ENCODE measurements at regions not wholly inside any gene's neighbourhood (a gene's known extent, or its start where the extent isn't known, plus 50 kb on each side); places are given as distances from the start of the nearest gene placed in this dataset.

DNA sequence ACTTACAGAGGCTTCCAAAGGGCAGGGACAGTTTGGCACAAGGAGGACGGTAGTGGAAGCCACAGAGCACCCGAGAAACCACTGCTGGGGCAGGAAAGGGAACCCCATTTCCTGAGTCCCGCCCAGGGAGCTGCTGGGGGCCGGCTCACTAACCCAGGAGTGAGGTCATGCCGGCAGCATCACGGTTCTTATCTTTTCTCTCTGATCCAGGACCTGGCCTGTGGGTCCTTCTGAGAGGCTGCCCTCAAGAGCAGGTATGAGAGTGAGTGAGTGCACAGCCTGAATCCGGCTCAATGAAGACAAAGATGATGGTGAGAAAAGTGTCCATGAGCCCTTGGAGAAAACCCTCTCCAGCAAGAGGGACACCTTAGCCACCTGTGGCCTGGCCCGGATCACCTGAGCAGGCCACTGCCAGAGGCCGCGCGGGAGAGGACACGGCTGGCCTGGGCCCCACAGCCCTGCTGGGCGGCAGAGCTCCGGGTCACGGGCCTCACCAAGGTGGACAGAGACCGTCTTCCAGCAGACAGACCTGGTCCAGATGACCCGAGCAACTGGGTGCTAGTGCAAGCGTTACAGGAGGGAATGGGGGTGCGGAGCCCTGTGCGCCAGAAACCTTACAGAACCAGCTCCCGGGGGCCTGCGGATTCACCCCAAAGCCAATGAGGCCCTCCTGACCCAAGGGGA, 94.9 kb downstream of the RIPK4 start:
- no peak for DNase-seq (ENCODE audit: low read depth in 2 of 2)

DNA sequence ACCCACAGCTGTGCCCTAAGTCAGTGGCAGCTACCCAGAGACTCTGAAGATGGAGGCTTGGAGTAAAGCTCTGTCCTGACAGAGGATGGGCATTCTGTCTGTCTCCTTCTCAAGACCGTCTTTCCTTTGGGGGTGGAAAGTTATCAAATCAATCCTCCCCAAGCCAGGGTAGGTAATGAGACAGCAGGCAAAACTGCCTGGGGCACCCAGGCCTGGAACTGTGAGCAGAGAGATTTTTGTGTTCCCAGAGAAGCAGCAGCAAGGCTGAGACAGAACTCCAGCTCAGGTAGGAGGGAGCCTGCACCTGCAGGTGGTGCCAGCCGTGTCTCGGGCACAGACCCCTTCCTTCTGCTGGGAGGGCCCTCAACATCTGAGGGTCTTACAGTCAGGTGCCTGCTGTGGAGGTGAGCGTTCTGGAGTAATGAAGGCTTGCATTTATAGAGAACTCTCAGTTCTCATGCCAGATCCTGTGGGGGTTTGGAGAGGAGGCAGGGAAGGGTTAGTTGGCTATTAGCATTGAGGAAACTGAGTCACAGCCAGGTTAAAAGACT, 95.6 kb downstream of the RIPK4 start:
- no peak for DNase-seq (ENCODE audit: low read depth in 2 of 2)

DNA sequence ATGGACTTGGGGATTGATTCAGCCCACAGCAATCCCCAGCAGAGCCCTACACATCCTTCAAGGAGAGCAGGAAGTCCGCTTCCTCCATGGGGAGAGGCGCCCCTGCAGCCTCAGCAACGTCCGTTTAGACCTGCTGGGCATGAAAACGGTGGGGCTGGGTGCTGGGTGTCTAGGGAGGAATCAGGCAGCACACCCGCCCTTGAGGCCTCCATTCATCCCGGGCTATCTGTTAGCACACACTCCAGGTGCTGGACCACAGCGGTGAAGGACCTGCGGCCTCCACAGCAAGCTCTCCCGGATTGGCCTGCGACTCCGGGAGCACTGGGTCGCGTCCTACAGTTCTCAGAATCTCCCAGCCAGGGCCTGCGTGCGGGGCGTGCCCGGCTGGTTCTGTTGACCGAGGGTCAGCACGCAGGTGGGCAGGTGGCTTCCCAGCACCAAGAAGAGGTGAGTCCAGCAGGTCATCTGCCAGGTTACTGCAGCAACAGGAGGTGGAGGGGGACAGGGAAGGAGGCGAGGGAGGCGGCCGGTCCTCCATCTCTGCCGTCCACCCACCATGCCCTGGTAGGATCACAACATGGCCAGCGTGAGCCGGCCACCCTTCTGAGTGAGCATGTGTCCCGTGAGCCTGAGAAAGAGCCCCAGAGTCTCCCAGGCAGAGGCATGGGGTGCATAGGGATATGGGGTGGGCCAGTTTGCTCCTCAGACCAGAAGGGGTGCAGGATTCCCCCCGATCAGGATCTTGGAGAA, 96.6 kb downstream of the RIPK4 start:
- no peak for DNase-seq (ENCODE audit: low read depth in 2 of 2)

DNA sequence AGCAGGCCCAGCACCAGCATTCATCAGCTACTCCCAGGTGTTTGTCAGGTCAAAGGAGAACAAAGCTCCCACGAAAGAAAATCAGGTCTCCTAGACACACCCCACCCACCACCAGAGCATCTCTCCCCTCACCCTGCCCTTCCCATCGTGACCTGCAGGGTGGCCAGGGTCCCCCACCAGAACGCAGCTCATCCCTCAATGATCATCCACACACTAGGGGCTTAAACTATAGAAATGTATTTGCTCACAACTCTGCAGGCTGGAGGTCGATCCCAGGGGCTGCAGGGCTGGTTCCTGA, 97.4 kb downstream of the RIPK4 start:
- DNase-seq (ENCODE audit: low read depth in 2 of 2): no peak

DNA sequence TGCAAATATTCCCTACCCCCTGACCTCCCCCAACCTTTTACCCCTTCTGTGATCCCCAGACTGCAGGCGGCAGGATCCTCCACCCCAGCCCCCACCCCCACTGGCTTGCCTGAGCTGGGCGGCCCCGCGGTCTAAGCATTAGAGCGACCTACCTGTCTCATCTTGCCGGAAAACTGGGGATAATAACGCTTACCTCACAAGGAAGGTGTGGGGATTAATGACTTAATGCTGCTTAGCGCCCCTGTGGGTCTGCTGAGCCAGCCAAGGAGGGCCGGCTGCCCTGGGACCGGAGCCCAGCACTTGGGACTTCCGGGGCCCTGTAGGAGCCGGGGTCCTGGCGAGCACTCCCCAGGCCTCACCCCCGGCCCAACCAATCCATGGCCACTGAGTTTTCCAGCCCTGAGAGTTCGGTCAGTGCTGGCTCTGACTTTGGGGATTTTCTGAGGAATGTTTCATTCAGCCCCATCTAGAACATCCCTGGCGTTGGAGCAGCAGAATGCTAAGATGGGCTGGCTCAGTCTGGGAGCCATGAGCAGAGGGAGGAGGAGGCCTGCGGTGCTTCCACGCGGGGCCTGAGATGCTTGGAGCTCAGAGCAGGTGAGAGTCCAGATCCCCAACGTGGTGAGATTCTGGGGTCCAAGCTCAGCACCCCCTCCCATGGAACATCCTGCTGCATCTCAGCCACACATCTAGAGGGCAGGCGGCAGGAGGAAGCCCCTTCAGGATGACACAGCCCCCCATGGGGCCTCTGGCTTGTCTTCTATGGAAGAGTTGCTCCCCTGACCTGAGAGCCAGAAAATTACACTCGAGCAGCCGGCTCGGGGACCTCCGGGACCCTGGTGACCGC, 97.9 kb downstream of the RIPK4 start:
- no peak for DNase-seq (ENCODE audit: low read depth in 2 of 2)

DNA sequence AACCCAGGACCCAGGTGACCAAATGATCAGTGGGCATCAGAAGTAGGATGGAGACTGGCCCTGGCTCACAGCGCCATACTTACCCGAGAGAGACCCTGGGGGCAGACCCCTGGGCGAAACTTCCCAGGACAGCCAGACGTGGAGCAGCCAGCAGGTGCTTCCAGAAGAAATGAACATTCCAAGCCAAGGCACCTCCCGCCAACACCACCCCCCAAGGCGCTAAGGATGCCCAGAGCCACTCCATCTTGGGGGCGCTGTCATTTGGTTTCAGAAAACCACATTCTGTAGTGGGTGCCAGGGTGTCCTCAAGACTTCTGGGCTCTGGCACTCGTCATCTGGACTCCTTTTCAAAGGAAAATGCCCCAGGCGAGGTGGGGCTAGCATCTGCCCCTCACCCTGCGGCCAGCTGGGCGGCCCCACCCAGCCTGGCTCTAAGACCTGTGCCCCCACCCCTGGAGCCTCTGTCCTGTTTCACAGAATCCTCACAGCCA, 98.8 kb downstream of the RIPK4 start:
- no peak for DNase-seq (ENCODE audit: low read depth in 2 of 2)

DNA sequence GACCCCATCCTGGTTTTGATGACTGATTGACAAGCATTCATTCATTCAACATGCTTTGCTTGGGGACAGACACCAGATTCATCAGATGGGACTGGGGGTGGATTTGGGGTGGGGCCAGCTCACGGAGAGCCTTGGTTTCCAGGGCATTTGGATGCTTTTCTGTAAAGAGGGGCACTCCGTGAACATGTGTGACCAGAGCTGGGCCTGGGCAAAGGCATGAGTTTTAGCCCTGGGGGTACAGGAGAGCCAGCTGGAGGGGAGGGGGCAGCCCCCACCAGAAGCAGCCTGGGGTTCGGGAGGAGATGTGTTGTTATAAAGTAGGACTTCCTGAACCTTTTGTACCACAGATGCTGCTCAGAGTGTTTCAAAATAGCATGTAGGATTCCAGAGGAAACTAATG, 99.7 kb downstream of the RIPK4 start:
- no peak for DNase-seq (ENCODE audit: low read depth in 2 of 2)

DNA sequence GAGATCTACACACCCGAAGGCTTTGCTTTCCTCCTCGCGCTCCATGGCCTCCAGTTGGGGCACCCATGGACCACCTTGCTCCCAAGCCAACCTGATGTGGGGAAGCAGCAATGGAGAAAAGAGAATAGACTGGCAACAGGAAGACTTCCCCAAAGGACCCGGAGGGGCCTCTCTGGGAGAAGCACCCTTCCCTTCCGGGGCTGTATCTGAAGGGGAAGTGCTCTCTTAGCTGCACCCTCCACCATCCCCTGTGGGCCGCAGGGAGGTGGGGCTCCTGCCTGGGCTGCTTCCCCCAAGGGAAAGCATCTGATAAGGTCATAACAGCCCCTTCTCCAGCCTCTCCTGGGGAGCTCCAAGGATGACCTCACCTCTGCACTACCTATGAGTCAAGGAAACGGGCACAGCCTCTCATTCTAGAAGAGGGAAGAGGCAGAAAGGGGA, 100.2 kb downstream of the RIPK4 start:
- no peak for DNase-seq (ENCODE audit: low read depth in 2 of 2)

DNA sequence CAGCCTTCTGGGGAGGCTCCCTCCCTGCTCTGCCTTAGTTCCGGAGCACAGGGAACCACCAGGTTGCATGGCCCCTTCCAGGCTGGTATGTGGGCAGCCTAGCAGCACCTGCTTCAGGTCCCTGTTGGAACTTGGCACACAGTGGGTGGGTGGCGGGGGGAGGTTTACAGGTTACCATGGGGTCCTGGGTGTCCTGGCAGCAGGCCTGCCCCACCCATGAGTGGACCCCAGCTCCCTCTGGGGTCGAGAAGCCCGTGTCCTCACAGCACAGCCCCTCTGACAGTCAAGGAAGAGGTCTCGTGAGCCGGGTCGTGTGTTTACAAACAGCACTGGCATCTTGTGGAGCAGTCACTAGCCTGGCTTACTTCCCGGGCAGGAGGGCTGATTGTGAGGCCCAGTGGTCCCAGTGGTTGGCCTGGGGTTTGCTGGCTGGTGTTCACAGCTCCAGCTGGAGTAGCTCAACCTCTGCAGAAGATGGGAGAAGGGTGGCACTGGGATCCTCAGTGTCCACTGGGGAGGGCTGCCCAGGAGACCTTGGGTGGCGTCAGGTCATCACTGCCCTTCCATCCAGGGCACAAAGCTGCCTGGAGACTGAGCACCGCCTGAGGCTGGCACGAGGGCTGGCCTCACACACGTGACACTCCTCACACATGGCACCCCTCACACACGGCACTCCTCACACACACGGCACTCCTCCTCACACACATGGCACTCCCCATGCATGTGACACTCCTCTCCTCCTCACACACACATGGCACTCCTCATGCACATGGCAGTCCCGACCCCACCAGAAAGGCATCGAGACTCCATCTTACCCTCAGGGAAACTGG, 100.9 kb downstream of the RIPK4 start:
- no peak for DNase-seq (ENCODE audit: low read depth in 2 of 2)

DNA sequence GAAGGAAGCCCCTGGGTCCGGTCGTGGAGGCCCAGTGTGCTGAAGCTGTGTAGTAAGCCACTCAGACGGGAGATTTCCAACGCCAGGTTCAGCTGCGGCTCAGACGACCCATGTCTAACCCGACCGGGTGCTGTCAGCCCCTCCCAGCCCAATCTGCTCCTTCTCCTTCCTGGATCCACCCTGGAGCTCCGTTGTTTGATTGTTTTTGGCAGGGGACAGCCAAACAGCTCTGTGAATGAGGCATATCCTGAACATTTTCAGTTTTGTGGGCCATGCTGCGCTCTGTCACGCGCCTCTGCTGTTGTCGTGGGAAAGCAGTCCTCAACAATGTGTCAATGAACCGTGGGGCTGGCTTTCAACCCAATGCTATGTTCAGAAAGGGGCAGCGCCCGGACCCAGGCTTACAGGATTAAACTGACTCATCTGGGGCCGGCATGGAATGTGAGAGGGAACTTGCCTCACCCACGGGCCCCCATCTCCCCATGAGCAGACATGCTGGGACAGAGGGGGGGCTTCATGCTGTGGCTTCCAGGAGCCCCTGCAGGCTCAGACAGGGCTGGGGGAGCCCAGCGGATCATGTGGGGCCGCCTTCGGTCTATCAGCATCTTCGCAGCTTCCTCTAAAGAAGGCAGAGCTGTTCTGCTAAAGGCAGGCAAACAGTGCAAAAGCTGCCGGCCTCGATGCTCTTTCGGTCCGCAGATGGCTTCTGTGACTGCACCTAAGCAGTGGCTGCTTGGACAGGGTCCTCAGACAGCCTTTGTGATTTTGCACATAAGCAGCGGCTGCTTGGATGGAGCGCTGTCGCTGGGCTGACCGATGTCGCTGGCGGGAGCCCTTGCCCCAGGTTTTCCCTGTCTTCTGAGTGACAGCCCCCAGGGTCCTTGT, 101.7 kb downstream of the RIPK4 start:
- no peak for DNase-seq (ENCODE audit: low read depth in 2 of 2)

DNA sequence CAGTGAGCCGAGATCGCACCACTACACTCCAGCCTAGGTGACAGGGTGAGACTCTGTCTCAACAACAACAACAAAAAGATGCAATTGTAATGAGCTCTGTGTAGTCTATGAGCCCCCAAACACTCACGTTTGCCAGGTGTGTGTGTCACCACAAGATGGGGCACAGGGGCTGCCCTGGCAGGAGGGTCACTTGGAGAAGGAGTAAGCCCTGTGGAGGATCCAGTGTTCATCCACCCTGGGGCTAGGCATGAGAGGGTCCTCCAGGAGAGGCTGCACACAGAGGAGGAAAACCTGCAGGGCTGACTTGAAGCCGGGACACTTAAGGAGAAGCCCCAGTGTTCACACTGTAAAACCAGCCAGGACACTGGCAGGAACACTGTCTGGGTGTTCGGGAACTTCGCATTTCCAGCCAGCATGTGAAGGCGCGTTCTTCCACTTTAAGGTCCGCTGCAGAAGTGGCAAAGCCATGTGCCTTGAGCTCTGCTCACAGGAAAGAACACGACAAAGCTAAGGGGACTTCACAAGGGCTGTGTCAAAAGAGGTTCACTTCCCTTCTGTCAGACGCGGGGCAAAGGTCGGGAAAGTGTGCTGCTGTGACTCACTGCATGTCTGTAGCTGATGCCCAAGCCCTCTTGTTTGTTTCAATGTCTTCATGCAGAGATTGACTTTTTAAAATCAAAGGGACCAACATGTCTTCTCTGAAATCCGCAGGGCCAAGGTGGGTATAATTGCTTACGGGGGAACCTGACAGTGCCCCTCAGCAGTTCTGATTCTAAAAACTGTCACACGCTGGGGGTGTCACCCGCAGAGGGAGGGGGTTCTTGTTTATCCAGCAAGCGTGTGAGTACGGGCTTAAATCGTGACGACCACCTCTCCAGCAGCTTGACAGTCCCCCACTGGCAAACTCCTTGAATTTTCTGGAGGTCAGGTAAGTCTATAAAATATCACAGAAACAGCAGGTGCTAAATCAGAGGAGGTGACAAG, 102.8 kb downstream of the RIPK4 start:
- DNase-seq (ENCODE audit: low read depth in 2 of 2): no peak

DNA sequence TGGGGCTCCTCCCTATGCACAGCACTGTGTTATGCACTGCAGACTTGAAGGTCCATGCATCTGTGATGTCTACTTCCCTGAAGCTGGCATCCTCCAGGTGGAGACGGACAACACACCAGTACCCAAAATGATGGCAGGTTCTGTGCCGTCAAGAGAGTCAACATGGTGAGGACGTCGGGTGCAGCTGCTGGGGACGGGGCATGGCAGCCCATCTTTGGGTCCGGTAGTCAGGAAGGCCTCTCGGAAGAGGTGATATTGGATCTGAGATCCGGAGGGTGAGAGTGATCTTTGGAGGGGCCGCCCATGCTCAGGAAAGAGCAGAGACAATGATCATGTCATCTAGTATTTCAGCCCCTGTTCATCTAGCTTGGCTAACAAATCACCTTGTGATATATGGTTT, 104.1 kb downstream of the RIPK4 start:
- DNase-seq (ENCODE audit: low read depth in 2 of 2): no peak

DNA sequence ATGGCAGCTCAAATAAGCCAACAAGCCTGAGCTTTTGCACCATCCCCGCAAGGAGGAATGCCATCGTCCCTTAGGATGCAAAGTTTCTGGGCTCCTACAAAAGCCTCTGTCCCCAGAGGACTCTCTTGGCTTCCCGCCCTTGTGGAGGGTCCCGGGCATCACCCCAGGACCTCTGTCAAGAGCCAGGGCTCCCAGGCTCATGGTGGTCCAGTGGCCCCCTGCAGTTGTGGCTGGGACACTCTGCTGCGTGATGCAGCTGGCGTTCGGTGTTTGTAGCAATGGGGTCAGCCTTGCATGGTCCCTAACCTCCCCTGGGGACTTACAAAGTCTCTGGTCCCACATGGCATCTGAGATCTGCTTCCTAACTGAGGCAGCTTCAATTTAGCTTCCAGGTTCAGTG, 104.7 kb downstream of the RIPK4 start:
- no peak for DNase-seq (ENCODE audit: low read depth in 2 of 2)

DNA sequence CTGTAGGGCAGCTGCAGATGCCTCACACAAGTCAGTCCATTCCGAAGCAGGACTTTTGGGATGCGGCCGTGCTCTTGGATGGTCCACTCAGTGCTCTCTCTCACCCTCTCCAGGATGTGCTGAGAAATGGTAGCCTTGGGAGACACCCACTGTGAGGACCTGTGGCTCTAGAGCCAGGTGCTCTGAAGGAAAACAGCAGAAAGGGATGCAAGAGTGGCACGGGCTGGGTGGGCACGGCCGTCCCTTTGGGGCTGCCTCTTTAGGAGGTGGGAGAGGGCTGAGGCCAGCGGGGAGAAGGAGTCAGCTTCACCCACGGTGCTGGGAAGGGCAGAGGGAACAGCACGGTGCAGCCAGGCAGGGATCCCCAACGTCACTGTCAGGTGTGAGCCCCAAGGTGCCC, 106.1 kb downstream of the RIPK4 start:
- no peak for DNase-seq (ENCODE audit: low read depth in 2 of 2)

DNA sequence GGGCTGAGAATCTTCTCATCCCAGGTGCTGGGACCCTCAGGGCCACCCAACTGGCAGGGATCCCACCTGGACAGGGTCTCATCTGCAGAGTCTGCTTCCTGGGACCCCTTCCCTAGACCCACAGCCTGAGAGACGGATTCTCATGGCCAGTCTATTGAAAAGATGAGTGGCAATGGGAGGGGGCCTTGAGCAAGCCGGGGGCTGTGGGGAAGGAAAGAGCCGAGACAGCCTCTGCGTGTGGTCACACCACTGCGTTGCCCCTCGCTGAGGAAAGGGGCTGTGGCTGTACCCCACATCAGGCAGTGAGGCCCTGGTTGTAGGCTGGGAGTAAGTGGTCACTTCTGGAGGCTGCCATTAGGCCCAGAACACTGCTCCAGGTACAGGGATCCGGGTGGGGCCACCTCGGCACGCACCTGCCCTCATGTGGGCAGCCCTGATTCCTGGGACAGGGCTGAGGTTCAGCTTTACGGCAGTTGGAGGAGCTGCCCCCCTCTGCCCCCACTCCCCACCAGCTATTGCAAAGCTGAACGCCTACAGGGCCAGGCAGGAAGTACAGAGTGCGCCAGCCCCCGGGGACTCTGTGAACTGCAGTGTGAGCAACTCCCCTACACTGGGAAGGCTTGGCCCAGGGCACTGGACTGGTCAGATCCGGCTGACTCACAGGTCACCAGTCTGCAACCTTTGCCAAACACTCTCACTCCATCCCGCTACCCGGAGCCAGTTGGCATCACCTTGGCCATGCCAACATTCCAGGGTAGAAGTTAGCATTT, 106.9 kb downstream of the RIPK4 start:
- DNase-seq (ENCODE audit: low read depth in 2 of 2): no peak

DNA sequence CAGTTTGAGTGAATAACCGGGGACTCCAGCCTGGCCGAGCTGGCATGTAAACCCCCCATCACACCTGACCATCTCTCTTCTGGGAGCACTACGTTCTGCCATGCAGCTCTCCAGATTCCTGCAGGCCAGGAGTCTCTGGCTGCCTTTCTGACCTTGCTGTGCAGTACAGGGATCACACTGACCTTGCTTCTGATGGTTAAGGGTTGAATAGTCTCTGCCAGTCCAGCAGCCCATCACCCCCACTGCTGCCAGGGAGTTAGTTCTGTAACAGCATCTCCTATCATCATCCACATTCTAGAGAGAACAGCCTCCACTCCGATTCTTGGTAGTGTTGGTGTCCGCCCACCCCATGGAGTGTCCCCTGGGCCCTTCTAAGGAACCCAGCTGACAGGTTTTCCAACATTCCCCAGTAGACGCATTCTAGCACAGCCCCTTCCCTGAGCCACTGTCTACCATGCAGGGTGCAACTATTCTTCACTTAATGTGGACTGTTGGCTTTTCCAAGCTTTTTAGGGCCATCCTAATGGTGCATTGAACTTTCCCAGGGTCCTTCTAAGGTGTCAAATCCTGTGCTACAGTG, 109.8 kb downstream of the RIPK4 start:
- DNase-seq (ENCODE audit: low read depth in 2 of 2): no peak

DNA sequence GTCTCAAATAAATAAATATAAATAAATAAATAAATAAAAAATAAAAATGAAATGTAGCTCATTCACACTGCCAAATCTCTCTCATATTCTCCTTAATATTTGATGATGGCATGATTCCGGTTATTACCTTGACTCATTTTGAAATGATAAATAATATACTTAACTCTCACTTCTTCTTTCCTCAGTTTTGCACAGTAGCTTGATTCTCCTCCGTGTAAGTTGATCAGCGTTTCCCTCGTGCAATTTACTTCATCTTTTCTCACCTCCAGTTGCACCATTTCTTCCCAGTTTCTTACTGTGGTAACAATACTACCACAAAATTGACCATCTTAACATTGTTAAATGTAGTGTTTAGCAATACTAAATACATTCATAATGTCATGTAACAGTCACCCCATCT, 111.6 kb downstream of the RIPK4 start:
- no peak for DNase-seq (ENCODE audit: low read depth in 2 of 2)

DNA sequence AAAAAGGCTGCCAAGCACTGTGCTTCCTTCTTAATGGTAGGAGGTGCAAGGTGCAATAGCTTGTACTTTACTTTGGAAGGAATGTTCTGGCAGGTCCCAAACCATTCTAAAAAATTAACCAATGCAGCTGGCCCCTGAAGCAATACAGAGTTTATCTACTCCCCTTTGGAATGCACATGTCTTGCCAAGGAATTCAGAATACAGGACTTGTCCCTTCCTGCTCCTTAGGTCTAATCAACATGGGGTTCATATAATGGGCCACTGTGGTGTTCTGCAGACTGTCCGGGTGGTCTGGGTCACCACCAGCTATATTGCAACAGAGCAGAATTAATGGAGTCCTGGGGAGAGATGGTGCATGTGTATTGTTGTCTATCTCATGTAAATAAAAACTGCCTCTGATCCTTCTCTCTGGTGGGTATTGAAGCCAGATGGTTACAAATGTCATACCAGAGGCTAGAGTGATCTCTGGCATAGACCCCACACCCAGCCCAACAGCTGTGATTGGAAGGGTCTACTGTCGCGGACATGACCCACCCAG, 112.8 kb downstream of the RIPK4 start:
- no peak for DNase-seq (ENCODE audit: low read depth in 2 of 2)

All from stimulated activated CD8-positive, alpha-beta memory T cell treated with anti-CD3 and anti-CD28 coated beads, Interleukin-15, amount 100 ng/mL, for 48 hours (primary cell).